HL-60 (cell line): ENCODE measurements at regions not wholly inside any gene's neighbourhood (a gene's known extent, or its start where the extent isn't known, plus 50 kb on each side); places are given as distances from the start of the nearest gene placed in this dataset.

Experiments used
- POLR2AphosphoS5 ChIP-seq: IDR thresholded peaks from 2 replicates; pipeline ENCODE4 v1.6.1; 2012; ENCODE audit warnings: low read depth
- REST ChIP-seq: IDR thresholded peaks from 2 replicates; pipeline ENCODE4 v1.6.1; 2012; ENCODE audit warnings: low read depth; ENCODE audit not compliant: insufficient replicate concordance
- TF ChIP-seq, protein P1 (sequence below): IDR thresholded peaks from one replicate; pipeline ENCODE4 v1.5.1; 2011; ENCODE audit warnings: low read length, control low read depth, inconsistent platforms; ENCODE audit not compliant: insufficient read depth

- TF ChIP-seq POLR2AphosphoS5 (no peak), REST (no peak)
- TF ChIP-seq, protein P1, sequence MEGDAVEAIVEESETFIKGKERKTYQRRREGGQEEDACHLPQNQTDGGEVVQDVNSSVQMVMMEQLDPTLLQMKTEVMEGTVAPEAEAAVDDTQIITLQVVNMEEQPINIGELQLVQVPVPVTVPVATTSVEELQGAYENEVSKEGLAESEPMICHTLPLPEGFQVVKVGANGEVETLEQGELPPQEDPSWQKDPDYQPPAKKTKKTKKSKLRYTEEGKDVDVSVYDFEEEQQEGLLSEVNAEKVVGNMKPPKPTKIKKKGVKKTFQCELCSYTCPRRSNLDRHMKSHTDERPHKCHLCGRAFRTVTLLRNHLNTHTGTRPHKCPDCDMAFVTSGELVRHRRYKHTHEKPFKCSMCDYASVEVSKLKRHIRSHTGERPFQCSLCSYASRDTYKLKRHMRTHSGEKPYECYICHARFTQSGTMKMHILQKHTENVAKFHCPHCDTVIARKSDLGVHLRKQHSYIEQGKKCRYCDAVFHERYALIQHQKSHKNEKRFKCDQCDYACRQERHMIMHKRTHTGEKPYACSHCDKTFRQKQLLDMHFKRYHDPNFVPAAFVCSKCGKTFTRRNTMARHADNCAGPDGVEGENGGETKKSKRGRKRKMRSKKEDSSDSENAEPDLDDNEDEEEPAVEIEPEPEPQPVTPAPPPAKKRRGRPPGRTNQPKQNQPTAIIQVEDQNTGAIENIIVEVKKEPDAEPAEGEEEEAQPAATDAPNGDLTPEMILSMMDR, result no peak
Measured at GRCh38 chr12:93315907-93316622, 61.7 kb upstream of the NUDT4 start.
